HCT116 (cell line): ENCODE measurements at regions not wholly inside any gene's neighbourhood (a gene's known extent, or its start where the extent isn't known, plus 50 kb on each side); places are given as distances from the start of the nearest gene placed in this dataset.

ENCODE experiments used
- ATAC-seq: fragments of 200-7000 bp; cut with Tn5 transposase; 2 replicates; pipeline ENCODE4 v1.9.1; 2020; ENCODE audit warnings: mild to moderate bottlenecking, moderate library complexity
- BruUV-seq: library from RNA; stranded (reverse); fragments of 400-500 nt; replicated peaks from 2 replicates; lab custom pipeline; 2021; lab: Mats Ljungman, UMichigan
- CTCF ChIA-PET: fragments of 300-600 bp; sonication (Branson Sonifier 250); formaldehyde crosslinking; loops from one replicate; lab custom pipeline; 2021; ENCODE audit warnings: antibody characterized with exemption; lab: Charles Lee
- POLR2A ChIA-PET: fragments of 300-600, 350-600 bp; sonication (Branson Sonifier 250); formaldehyde crosslinking; loops from one replicate; lab custom pipeline; 2021; ENCODE audit warnings: antibody characterized with exemption; lab: Charles Lee
- RAD21 ChIA-PET, 2 experiments: fragments of 300-600 bp; sonication (Branson Sonifier 250); formaldehyde crosslinking; loops; one replicate each; lab custom pipeline; 2023; ENCODE audit warnings: low total read pairs in 2 of 2; ENCODE audit not compliant: uncharacterized antibody in 2 of 2, unreplicated experiment in 2 of 2, low non-redundant PET in 1 of 2; lab: Charles Lee
- DNase-seq: peaks from one replicate; pipeline ENCODE4 v3.0.0-alpha.2; 2010; ENCODE audit warnings: low read depth, low spot score
- H2AFZ ChIP-seq: fragments of 200-600 bp; shearing (Covaris generic), sonication (generic); 2 replicates; pipeline ENCODE4 v1.6.1; 2017; ENCODE audit warnings: low read depth, mixed run types, mixed read lengths, antibody characterized with exemption, low read length; ENCODE audit not compliant: poor library complexity, severe bottlenecking
- H3K27ac ChIP-seq: 2 replicates; pipeline ENCODE4 v1.5.1; 2012; ENCODE audit warnings: low read depth, low read length
- H3K27me3 ChIP-seq: fragments of 200-600 bp; sonication (generic); 2 replicates; pipeline ENCODE4 v1.6.1; 2016; ENCODE audit warnings: mixed run types, low read length, mixed read lengths; ENCODE audit not compliant: insufficient read depth
- H3K36me3 ChIP-seq, 2 experiments: fragments of 200-500 bp in 1 of 2; fragments of 200-600 bp in 1 of 2; sonication (Bioruptor generic) in 1 of 2; sonication (generic) in 1 of 2; 2 replicates each; pipeline versions ENCODE4 v1.5.1 to v1.6.1; 2014 to 2016; ENCODE audit warnings: low read length in 2 of 2, inconsistent platforms in 1 of 2, mixed read lengths in 1 of 2, mixed run types in 1 of 2; ENCODE audit not compliant: insufficient read depth in 2 of 2, control insufficient read depth in 1 of 2
- H3K4me1 ChIP-seq, 2 experiments: fragments of 200-600 bp in 1 of 2; sonication (generic) in 1 of 2; 2 replicates each; pipeline versions ENCODE4 v1.5.1 to v1.6.1; 2012 to 2017; ENCODE audit warnings: low read length in 2 of 2, inconsistent platforms in 1 of 2, mild to moderate bottlenecking in 1 of 2, mixed read lengths in 1 of 2, mixed run types in 1 of 2, moderate library complexity in 1 of 2; ENCODE audit not compliant: insufficient read depth in 2 of 2, control insufficient read depth in 1 of 2
- H3K4me2 ChIP-seq: fragments of 200-600 bp; sonication (generic); 2 replicates; pipeline ENCODE4 v1.6.1; 2017; ENCODE audit warnings: mixed run types, low read length, mixed read lengths
- H3K4me3 ChIP-seq, 2 experiments: fragments of 200-600 bp in 1 of 2; sonication (generic) in 1 of 2; replicated peaks in 1 of 2; 2 replicates each; pipeline ENCODE4 v1.5.1; 2011 to 2016; ENCODE audit warnings: low read length in 2 of 2, control low read depth in 1 of 2, low read depth in 1 of 2, mild to moderate bottlenecking in 1 of 2, mixed read lengths in 1 of 2, mixed run types in 1 of 2
- H3K79me2 ChIP-seq: fragments of 200-600 bp; sonication (generic); 2 replicates; pipeline ENCODE4 v1.6.1; 2017; ENCODE audit warnings: mild to moderate bottlenecking, mixed run types, low read length, moderate library complexity, mixed read lengths; ENCODE audit not compliant: insufficient read depth
- H3K9ac ChIP-seq: fragments of 200-600 bp; sonication (generic); 2 replicates; pipeline ENCODE4 v1.6.1; 2016; ENCODE audit warnings: low read length, mixed read lengths
- H3K9me2 ChIP-seq: fragments of 200-600 bp; sonication (generic), shearing (Covaris generic); 2 replicates; pipeline ENCODE4 v1.6.1; 2017; ENCODE audit warnings: mixed run types, mild to moderate bottlenecking, moderate library complexity; ENCODE audit not compliant: insufficient read depth
- H3K9me3 ChIP-seq, 2 experiments: fragments of 200-500 bp in 1 of 2; fragments of 200-600 bp in 1 of 2; sonication (Bioruptor generic) in 1 of 2; sonication (generic) in 1 of 2; 2 replicates each; pipeline ENCODE4 v1.6.1; 2014 to 2017; ENCODE audit warnings: low read length in 2 of 2, mixed read lengths in 2 of 2, inconsistent platforms in 1 of 2, low read depth in 1 of 2, mild to moderate bottlenecking in 1 of 2, mixed run types in 1 of 2, moderate library complexity in 1 of 2; ENCODE audit not compliant: control insufficient read depth in 1 of 2, insufficient read depth in 1 of 2
- H4K20me1 ChIP-seq: fragments of 200-600 bp; sonication (generic), shearing (Covaris generic); 2 replicates; pipeline ENCODE4 v1.6.1; 2017; ENCODE audit warnings: mixed run types, mild to moderate bottlenecking, moderate library complexity; ENCODE audit not compliant: insufficient read depth
- ATF3 ChIP-seq: IDR thresholded peaks from 2 replicates; pipeline ENCODE4 v1.6.1; 2012
- CEBPB ChIP-seq: IDR thresholded peaks from 2 replicates; pipeline ENCODE4 v1.6.1; 2012; ENCODE audit warnings: low read depth
- CTCF ChIP-seq, 3 experiments: fragments of 200-600 bp in 1 of 3; sonication (generic) in 1 of 3; IDR thresholded peaks in 2 of 3; conservative IDR thresholded peaks in 1 of 3; 2 replicates each; pipeline ENCODE4 v1.5.1; 2012 to 2017; ENCODE audit warnings: low read depth in 2 of 3, low read length in 2 of 3, antibody characterized with exemption in 1 of 3, borderline replicate concordance in 1 of 3, control low read depth in 1 of 3, mild to moderate bottlenecking in 1 of 3, mixed read lengths in 1 of 3, mixed run types in 1 of 3, moderate library complexity in 1 of 3; ENCODE audit not compliant: insufficient read depth in 1 of 3
- EGR1 ChIP-seq: IDR thresholded peaks from 2 replicates; pipeline ENCODE4 v1.6.1; 2012; ENCODE audit warnings: low read depth
- ELF1 ChIP-seq: IDR thresholded peaks from 2 replicates; pipeline ENCODE4 v1.6.1; 2012; ENCODE audit warnings: low read depth, borderline replicate concordance
- EZH2 ChIP-seq: fragments of 200-600 bp; sonication (generic); IDR thresholded peaks from 2 replicates; pipeline ENCODE4 v1.6.1; 2017; ENCODE audit warnings: antibody characterized with exemption, mixed run types
- EZH2phosphoT487 ChIP-seq: fragments of 200-600 bp; IDR thresholded peaks from 2 replicates; pipeline ENCODE4 v1.6.1; 2018; ENCODE audit warnings: antibody characterized with exemption, borderline replicate concordance
- FOSL1 ChIP-seq: IDR thresholded peaks from 2 replicates; pipeline ENCODE4 v1.6.1; 2012; ENCODE audit warnings: low read depth
- JUND ChIP-seq: IDR thresholded peaks from 2 replicates; pipeline ENCODE4 v1.6.1; 2012
- POLR2A ChIP-seq: IDR thresholded peaks from 2 replicates; pipeline ENCODE4 v1.7.0; 2011; ENCODE audit warnings: borderline replicate concordance; ENCODE audit not compliant: insufficient read depth, insufficient read length; ENCODE audit errors: extremely low read depth
- POLR2AphosphoS5 ChIP-seq: IDR thresholded peaks from 2 replicates; pipeline ENCODE4 v1.6.1; 2011; ENCODE audit warnings: mild to moderate bottlenecking, low read depth, low read length, moderate library complexity
- RAD21 ChIP-seq: IDR thresholded peaks from 2 replicates; pipeline ENCODE4 v1.6.1; 2012; ENCODE audit warnings: low read depth, mild to moderate bottlenecking
- SIN3A ChIP-seq: IDR thresholded peaks from 2 replicates; pipeline ENCODE4 v1.6.1; 2012; ENCODE audit warnings: low read depth
- SP1 ChIP-seq: IDR thresholded peaks from 2 replicates; pipeline ENCODE4 v1.6.1; 2012; ENCODE audit warnings: low read depth
- TCF7L2 ChIP-seq: IDR thresholded peaks from 2 replicates; pipeline ENCODE4 v1.7.0; 2011; ENCODE audit warnings: borderline replicate concordance, inconsistent platforms; ENCODE audit not compliant: insufficient read depth, insufficient read length; ENCODE audit errors: extremely low read depth
- YY1 ChIP-seq: IDR thresholded peaks from 2 replicates; pipeline ENCODE4 v1.6.1; 2011; ENCODE audit warnings: low read length, low read depth, moderate library complexity, mild to moderate bottlenecking; ENCODE audit not compliant: insufficient replicate concordance; ENCODE audit errors: extremely low read depth
- ZBTB33 ChIP-seq: IDR thresholded peaks from 2 replicates; pipeline ENCODE4 v1.6.1; 2011; ENCODE audit warnings: mild to moderate bottlenecking, low read length, moderate library complexity; ENCODE audit not compliant: insufficient replicate concordance; ENCODE audit errors: extremely low read depth
- ZFX ChIP-seq: fragments of 450-650 bp; IDR thresholded peaks from 2 replicates; pipeline ENCODE4 v1.6.1; 2017
- intact Hi-C: fragments of 100-400 bp; cut with micrococcal nuclease; formaldehyde crosslinking; loops from 2 replicates; pipeline ENCODE4 v1.10.0; 2022

- DNase-seq (no peak), ATAC-seq (no peak)
- TF ChIP-seq ZFX (no peak), POLR2AphosphoS5 (no peak), TCF7L2 (no peak), POLR2A (no peak), RAD21 (no peak), EZH2 (no peak), ELF1 (no peak), SIN3A (no peak), JUND (no peak)
- ChIA-PET POLR2A (no interaction called here), CTCF (no interaction called here), RAD21 (no interaction called here)
- H4K20me1 ChIP-seq: no peaks in the 10 kb centered on the region
- H3K36me3 ChIP-seq: no peaks in the 10 kb centered on the region
- intact Hi-C loops: no loop called here
- H3K4me1 ChIP-seq: peaks cover 0 to 4% of the 10 kb centered on the region in 2 experiments; a peak in 1 of 4 replicates
- H3K79me2 ChIP-seq: no peaks in the 10 kb centered on the region
- H3K4me3 ChIP-seq: no peak overlapping the region
- H3K4me2 ChIP-seq: no peak overlapping the region
- H3K27ac ChIP-seq: no peak overlapping the region
- H2AFZ ChIP-seq: no peak overlapping the region
- H3K9ac ChIP-seq: no peak overlapping the region
- H3K9me3 ChIP-seq: no peaks in the 10 kb centered on the region
- BruUV-seq: no TSS peak
- no peaks in the 10 kb centered on the region for H3K27me3 ChIP-seq
- no peaks in the 10 kb centered on the region for H3K9me2 ChIP-seq
Observed at GRCh38 chr2:136288249-136288648, 170.3 kb upstream of the CXCR4 start.

GRCh38 chr2:136286423-136286822, 168.5 kb upstream of the CXCR4 start:
- ChIA-PET RAD21 (no interaction called here), CTCF (no interaction called here), POLR2A (no interaction called here)
- Histone ChIP-seq H3K4me1 (peaks cover 0 to 4% of the 10 kb centered on the region in 2 experiments; a peak in 1 of 4 replicates), H3K9ac (no peak overlapping the region), H4K20me1 (no peaks in the 10 kb centered on the region), H3K79me2 (no peaks in the 10 kb centered on the region), H3K9me2 (no peaks in the 10 kb centered on the region), H3K27ac (no peak overlapping the region), H3K4me3 (no peak overlapping the region), H3K9me3 (no peaks in the 10 kb centered on the region), H3K27me3 (no peaks in the 10 kb centered on the region), H2AFZ (no peak overlapping the region), H3K4me2 (no peak overlapping the region), H3K36me3 (no peaks in the 10 kb centered on the region)
- no TSS peak for BruUV-seq
- ATAC-seq (no peak), DNase-seq (no peak)
- intact Hi-C loops: no loop called here
- no peak for TF ChIP-seq SIN3A
- TF ChIP-seq YY1: no peak
- no peak for TF ChIP-seq SP1
- TF ChIP-seq ELF1: no peak
- TF ChIP-seq ZFX: no peak
- TF ChIP-seq POLR2AphosphoS5: no peak
- TF ChIP-seq EZH2phosphoT487: no peak
- TF ChIP-seq CTCF (IDR thresholded peaks at IDR 0.05 in 2 of 3, conservative IDR thresholded peaks at IDR 0.05 in 1 of 3; ENCODE audit: borderline replicate concordance in 1 of 3, insufficient read depth in 1 of 3, low read depth in 2 of 3, low read length in 2 of 3): no peak
- TF ChIP-seq POLR2A: no peak
- no peak for TF ChIP-seq EGR1
- TF ChIP-seq ATF3: no peak
- TF ChIP-seq FOSL1: no peak
- TF ChIP-seq CEBPB: no peak
- TF ChIP-seq EZH2: no peak
- TF ChIP-seq ZBTB33: no peak
- no peak for TF ChIP-seq JUND
- TF ChIP-seq RAD21: no peak
